ENCODE measurements at regions not wholly inside any gene's neighbourhood (a gene's known extent, or its start where the extent isn't known, plus 50 kb on each side); places are given as distances from the start of the nearest gene placed in this dataset.

DNA sequence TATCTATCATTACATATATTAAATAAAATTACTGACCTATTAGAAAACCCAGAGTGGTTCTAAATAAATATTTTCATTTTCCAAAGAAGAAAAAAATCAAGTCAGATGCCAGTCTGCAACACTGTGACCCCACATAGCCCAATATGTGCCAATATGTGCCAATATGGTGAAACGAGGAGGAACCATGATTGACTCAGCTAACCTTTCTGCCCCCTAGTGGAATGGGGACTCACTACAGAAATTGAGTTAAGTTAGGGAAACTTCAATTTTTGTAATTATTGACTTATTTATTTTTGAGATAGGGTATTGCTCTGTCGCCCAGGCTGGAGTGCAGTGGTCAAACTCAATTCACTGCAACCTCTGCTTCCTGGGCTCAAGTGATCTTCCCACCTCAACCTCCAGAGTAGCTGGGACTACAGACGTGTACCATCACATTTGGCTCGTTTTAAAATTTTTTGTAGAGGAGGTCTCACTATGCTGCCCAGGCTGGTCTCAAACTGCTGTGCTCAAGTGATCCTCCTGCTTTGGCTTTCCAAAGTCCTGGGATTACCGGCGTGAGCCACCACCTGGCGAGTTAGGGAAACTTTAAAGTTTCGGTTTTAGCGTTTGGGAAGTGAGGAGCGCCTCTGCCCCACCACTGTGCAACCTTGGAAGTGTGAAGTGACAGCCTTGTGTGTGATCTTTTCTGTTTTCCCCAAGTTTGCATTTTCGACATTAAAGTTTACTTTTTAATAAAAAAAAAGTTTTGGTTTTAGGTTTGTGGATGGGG is 116.8 kb upstream of the SHISA3 start:
- no peak for TF ChIP-seq EZH2 (IDR thresholded peaks at IDR 0.05; ENCODE audit: borderline replicate concordance, control insufficient read depth, low read depth, low read length)
- TF ChIP-seq, protein P1, sequence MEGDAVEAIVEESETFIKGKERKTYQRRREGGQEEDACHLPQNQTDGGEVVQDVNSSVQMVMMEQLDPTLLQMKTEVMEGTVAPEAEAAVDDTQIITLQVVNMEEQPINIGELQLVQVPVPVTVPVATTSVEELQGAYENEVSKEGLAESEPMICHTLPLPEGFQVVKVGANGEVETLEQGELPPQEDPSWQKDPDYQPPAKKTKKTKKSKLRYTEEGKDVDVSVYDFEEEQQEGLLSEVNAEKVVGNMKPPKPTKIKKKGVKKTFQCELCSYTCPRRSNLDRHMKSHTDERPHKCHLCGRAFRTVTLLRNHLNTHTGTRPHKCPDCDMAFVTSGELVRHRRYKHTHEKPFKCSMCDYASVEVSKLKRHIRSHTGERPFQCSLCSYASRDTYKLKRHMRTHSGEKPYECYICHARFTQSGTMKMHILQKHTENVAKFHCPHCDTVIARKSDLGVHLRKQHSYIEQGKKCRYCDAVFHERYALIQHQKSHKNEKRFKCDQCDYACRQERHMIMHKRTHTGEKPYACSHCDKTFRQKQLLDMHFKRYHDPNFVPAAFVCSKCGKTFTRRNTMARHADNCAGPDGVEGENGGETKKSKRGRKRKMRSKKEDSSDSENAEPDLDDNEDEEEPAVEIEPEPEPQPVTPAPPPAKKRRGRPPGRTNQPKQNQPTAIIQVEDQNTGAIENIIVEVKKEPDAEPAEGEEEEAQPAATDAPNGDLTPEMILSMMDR (IDR thresholded peaks at IDR 0.05 in 2 of 3, conservative IDR thresholded peaks at IDR 0.05 in 1 of 3; ENCODE audit: control insufficient read depth in 2 of 3, extremely low read depth in 1 of 3, insufficient read depth in 1 of 3, low read depth in 3 of 3, low read length in 3 of 3): peak; percentile 56 to 74 (median 73)
